SK-N-MC (cell line): ENCODE measurements at regions not wholly inside any gene's neighbourhood (a gene's known extent, or its start where the extent isn't known, plus 50 kb on each side); places are given as distances from the start of the nearest gene placed in this dataset.

Source experiments
- EZH2 ChIP-seq: fragments of 200-600 bp; sonication (generic); IDR thresholded peaks from one replicate; pipeline ENCODE4 v1.6.1; 2017; ENCODE audit warnings: antibody characterized with exemption
- FOXP2 ChIP-seq: optimal IDR thresholded peaks from 2 replicates; pipeline ENCODE3; 2011; ENCODE audit warnings: mild to moderate bottlenecking, moderate library complexity; ENCODE audit not compliant: insufficient read depth; ENCODE audit errors: extremely low read length, control extremely low read depth
- POLR2AphosphoS5 ChIP-seq: IDR thresholded peaks from 2 replicates; pipeline ENCODE4 v1.6.1; 2012; ENCODE audit warnings: mild to moderate bottlenecking, low read depth, low read length, borderline replicate concordance

DNA sequence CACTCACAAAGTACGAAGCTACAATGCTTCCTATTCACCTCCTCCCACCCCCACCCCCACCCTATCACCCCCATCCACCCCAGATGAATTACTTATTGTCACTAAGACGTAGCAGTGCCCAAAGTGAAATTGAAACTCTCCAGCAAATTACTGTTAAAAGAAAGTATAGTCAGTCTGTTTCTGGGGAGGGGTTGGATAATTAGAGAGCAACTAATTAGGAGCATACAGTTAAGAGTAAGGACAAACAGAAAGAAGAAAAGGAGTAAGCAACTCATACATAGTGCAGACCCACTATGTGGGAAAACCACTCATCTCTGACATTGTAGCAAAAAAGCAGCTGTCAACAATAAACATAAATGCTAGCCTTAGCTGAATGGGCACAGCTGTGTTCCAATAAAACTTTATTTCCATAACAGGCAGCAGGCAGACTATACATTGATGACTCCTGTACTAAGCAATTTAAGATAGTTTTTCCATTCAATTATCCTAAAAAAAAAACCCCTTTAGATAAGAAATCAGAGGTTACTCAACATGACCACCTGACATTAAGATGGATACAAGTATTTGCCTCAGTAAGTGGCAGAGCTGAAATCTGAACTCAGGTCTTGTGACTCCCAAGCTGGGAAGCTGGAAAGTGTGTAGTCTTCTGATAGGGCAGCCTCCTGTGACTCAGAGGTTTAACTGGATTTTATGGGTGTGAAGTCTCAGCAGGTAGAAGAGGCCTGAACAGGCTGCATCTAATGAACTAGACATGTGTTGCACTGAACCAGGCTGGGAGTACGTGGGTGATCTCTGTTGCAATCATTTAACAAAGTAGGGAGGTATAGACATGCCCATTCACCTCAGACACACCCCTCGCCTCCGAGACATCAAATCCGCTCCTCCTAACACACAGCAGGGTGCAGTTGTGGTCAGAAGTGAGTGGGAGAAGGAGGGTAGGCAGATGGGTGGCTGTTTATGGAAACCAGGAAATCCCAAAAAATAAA lies 171.8 kb upstream of the KLF7 start:
- TF ChIP-seq POLR2AphosphoS5 (no peak), EZH2 (no peak), FOXP2 (no peak)
